HEK293T (cell line): ENCODE measurements at regions not wholly inside any gene's neighbourhood (a gene's known extent, or its start where the extent isn't known, plus 50 kb on each side); places are given as distances from the start of the nearest gene placed in this dataset.

ENCODE experiments used
- ARNT ChIP-seq: fragments of 450-650 bp; IDR thresholded peaks from 2 replicates; pipeline ENCODE4 v1.6.1; 2017; ENCODE audit warnings: mild to moderate bottlenecking
- BHLHE40 ChIP-seq: fragments of 450-650 bp; IDR thresholded peaks from 2 replicates; pipeline ENCODE4 v1.6.1; 2016; ENCODE audit warnings: mild to moderate bottlenecking, moderate library complexity, borderline replicate concordance
- CTBP1 ChIP-seq: fragments of 450-650 bp; IDR thresholded peaks from 2 replicates; pipeline ENCODE4 v1.6.1; 2016; ENCODE audit warnings: borderline replicate concordance
- ELF4 ChIP-seq: fragments of 450-650 bp; IDR thresholded peaks from 2 replicates; pipeline ENCODE4 v1.6.1; 2017; ENCODE audit warnings: antibody characterized with exemption
- FOXA1 ChIP-seq: fragments of 450-650 bp; IDR thresholded peaks from 2 replicates; pipeline ENCODE4 v1.6.1; 2016; ENCODE audit warnings: mild to moderate bottlenecking
- FOXK2 ChIP-seq: fragments of 450-650 bp; IDR thresholded peaks from 2 replicates; pipeline ENCODE4 v1.6.1; 2016; ENCODE audit warnings: mild to moderate bottlenecking
- FOXM1 ChIP-seq: fragments of 450-650 bp; IDR thresholded peaks from 2 replicates; pipeline ENCODE4 v1.6.1; 2017; ENCODE audit warnings: mild to moderate bottlenecking, borderline replicate concordance
- L3MBTL2 ChIP-seq: fragments of 450-650 bp; conservative IDR thresholded peaks from 2 replicates; pipeline ENCODE4 v1.6.1; 2016; ENCODE audit warnings: mild to moderate bottlenecking
- LEF1 ChIP-seq: fragments of 450-650 bp; IDR thresholded peaks from 2 replicates; pipeline ENCODE4 v1.6.1; 2017; ENCODE audit warnings: mild to moderate bottlenecking, borderline replicate concordance
- NFRKB ChIP-seq: fragments of 450-650 bp; IDR thresholded peaks from 2 replicates; pipeline ENCODE4 v1.6.1; 2016; ENCODE audit warnings: mild to moderate bottlenecking, moderate library complexity
- SP1 ChIP-seq: fragments of 450-650 bp; IDR thresholded peaks from 2 replicates; pipeline ENCODE4 v1.6.1; 2017
- SUZ12 ChIP-seq: fragments of 450-650 bp; IDR thresholded peaks from 2 replicates; pipeline ENCODE4 v1.6.1; 2016; ENCODE audit warnings: mild to moderate bottlenecking
- TARDBP ChIP-seq: fragments of 450-650 bp; IDR thresholded peaks from 2 replicates; pipeline ENCODE4 v1.6.1; 2016
- TF ChIP-seq, protein P1 (sequence below): fragments of 450-650 bp; IDR thresholded peaks from 2 replicates; pipeline ENCODE4 v1.6.1; 2016

- no peak for TF ChIP-seq ELF4
- no peak for TF ChIP-seq CTBP1
- TF ChIP-seq SUZ12, result no peak
- TF ChIP-seq BHLHE40, result no peak
- no peak for TF ChIP-seq SP1
- TF ChIP-seq FOXM1, result no peak
- TF ChIP-seq LEF1, result no peak
- TF ChIP-seq FOXK2, result no peak
- no peak for TF ChIP-seq TARDBP
- TF ChIP-seq FOXA1, result no peak
- no peak for TF ChIP-seq L3MBTL2
- TF ChIP-seq, protein P1, sequence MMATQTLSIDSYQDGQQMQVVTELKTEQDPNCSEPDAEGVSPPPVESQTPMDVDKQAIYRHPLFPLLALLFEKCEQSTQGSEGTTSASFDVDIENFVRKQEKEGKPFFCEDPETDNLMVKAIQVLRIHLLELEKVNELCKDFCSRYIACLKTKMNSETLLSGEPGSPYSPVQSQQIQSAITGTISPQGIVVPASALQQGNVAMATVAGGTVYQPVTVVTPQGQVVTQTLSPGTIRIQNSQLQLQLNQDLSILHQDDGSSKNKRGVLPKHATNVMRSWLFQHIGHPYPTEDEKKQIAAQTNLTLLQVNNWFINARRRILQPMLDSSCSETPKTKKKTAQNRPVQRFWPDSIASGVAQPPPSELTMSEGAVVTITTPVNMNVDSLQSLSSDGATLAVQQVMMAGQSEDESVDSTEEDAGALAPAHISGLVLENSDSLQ, result no peak
- TF ChIP-seq NFRKB, result no peak
- TF ChIP-seq ARNT, result no peak
These were observed 1159.5 kb upstream of the PCDH10 start for GRCh38 chr4:131989576-131989975.
